GM12891 (cell line): ENCODE measurements at regions not wholly inside any gene's neighbourhood (a gene's known extent, or its start where the extent isn't known, plus 50 kb on each side); places are given as distances from the start of the nearest gene placed in this dataset.

Experiments
- POLR2A ChIP-seq: IDR thresholded peaks from 2 replicates; pipeline ENCODE4 v1.6.1; 2011; ENCODE audit warnings: low read depth, low read length, control low read depth
- POLR2AphosphoS5 ChIP-seq: IDR thresholded peaks from 2 replicates; pipeline ENCODE4 v1.6.1; 2011; ENCODE audit warnings: low read depth, low read length, control low read depth
- POU2F2 ChIP-seq: IDR thresholded peaks from 2 replicates; pipeline ENCODE4 v1.6.1; 2011; ENCODE audit warnings: low read depth, mild to moderate bottlenecking, control low read depth, low read length, moderate library complexity
- SPI1 ChIP-seq: IDR thresholded peaks from 2 replicates; pipeline ENCODE4 v1.6.1; 2011; ENCODE audit warnings: low read depth, low read length, control low read depth
- TAF1 ChIP-seq: IDR thresholded peaks from 2 replicates; pipeline ENCODE4 v1.6.1; 2011; ENCODE audit warnings: low read depth, low read length, control low read depth

GRCh38 chr9:32171339-32171738, 213.1 kb upstream of the ACO1 start:
- no peak for TF ChIP-seq POLR2AphosphoS5
- no peak for TF ChIP-seq SPI1
- no peak for TF ChIP-seq POLR2A
- TF ChIP-seq TAF1, result no peak
- TF ChIP-seq POU2F2, result no peak
